Fibroblast of lung (primary cell): ENCODE measurements at regions not wholly inside any gene's neighbourhood (a gene's known extent, or its start where the extent isn't known, plus 50 kb on each side); places are given as distances from the start of the nearest gene placed in this dataset.

ENCODE experiments used
- DNase-seq, 2 donors: peaks; one replicate each; pipeline versions ENCODE4 v3.0.0 to v3.0.0-alpha.2; 2010; ENCODE audit warnings: low read depth in 2 of 2
- H2AFZ ChIP-seq: 2 replicates; pipeline ENCODE4 v1.5.1; 2012; ENCODE audit warnings: low read length, control low read depth, inconsistent platforms
- H3K27ac ChIP-seq: 2 replicates; pipeline ENCODE4 v1.5.1; 2011; ENCODE audit warnings: low read length, control low read depth; ENCODE audit not compliant: insufficient read depth
- H3K27me3 ChIP-seq: 2 replicates; pipeline ENCODE4 v1.5.1; 2011; ENCODE audit warnings: mild to moderate bottlenecking, low read length; ENCODE audit not compliant: control insufficient read depth, insufficient read depth
- H3K36me3 ChIP-seq: 2 replicates; pipeline ENCODE4 v1.5.1; 2011; ENCODE audit warnings: low read length; ENCODE audit not compliant: control insufficient read depth, insufficient read depth
- H3K4me1 ChIP-seq: 2 replicates; pipeline ENCODE4 v1.5.1; 2011; ENCODE audit warnings: low read length; ENCODE audit not compliant: control insufficient read depth, insufficient read depth; ENCODE audit errors: extremely low read depth
- H3K4me2 ChIP-seq: 2 replicates; pipeline ENCODE4 v1.5.1; 2011; ENCODE audit warnings: low read length, control low read depth; ENCODE audit not compliant: insufficient read depth; ENCODE audit errors: extremely low read depth
- H3K4me3 ChIP-seq, 4 experiments: fragments of 200-600 bp in 1 of 4; sonication (generic) in 1 of 4; replicated peaks in 1 of 4; 2 replicates each; pipeline ENCODE4 v1.5.1; 2011 to 2016; ENCODE audit warnings: low read length in 4 of 4, low read depth in 3 of 4, mild to moderate bottlenecking in 3 of 4, control low read depth in 2 of 4, inconsistent platforms in 1 of 4, mixed read lengths in 1 of 4; ENCODE audit not compliant: insufficient read depth in 1 of 4; ENCODE audit errors: control extremely low read depth in 1 of 4
- H3K79me2 ChIP-seq: 2 replicates; pipeline ENCODE4 v1.5.1; 2012; ENCODE audit warnings: mild to moderate bottlenecking, low read length, inconsistent platforms; ENCODE audit not compliant: control insufficient read depth, insufficient read depth
- H3K9ac ChIP-seq: 2 replicates; pipeline ENCODE4 v1.5.1; 2011; ENCODE audit warnings: mild to moderate bottlenecking, low read length, control low read depth; ENCODE audit not compliant: insufficient read depth
- H3K9me3 ChIP-seq: 2 replicates; pipeline ENCODE4 v1.5.1; 2012; ENCODE audit warnings: low read depth, low read length; ENCODE audit not compliant: control insufficient read depth, insufficient read depth
- H4K20me1 ChIP-seq: 2 replicates; pipeline ENCODE4 v1.5.1; 2011; ENCODE audit warnings: low read length; ENCODE audit not compliant: control insufficient read depth, insufficient read depth; ENCODE audit errors: extremely low read depth
- EZH2 ChIP-seq: IDR thresholded peaks from 2 replicates; pipeline ENCODE4 v1.5.1; 2012; ENCODE audit warnings: low read length, control low read depth, mild to moderate bottlenecking; ENCODE audit errors: missing control alignments
- TF ChIP-seq, protein P1 (sequence below), 2 donors: IDR thresholded peaks in 1 of 2; conservative IDR thresholded peaks in 1 of 2; 1 replicate in 1 of 2; 2 replicates in 1 of 2; pipeline ENCODE4 v1.5.1; 2011 to 2012; ENCODE audit warnings: low read length in 2 of 2, control low read depth in 1 of 2, inconsistent platforms in 1 of 2, low read depth in 1 of 2, mild to moderate bottlenecking in 1 of 2

DNA sequence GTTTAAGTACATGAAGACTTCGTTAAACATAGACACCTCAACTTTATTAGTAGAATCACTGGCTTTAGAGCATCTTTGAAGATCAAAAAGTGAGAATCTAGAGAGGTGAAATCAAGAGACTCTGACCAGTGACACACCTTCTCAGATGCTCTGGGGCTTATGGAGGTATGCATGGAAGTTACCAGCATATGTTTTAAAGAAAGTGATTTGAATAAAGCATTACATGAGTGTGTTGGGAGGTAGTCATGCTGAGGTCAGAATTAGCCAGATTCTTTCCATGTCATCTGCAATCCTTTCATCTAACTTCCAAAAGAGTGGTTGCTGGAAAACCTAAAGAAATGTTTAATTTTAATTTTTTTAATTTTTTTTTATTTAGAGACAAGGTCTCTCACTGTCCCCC is 658.0 kb upstream of the GOLIM4 start:
- H3K4me3 ChIP-seq: no peak overlapping the region
- H3K4me1 ChIP-seq: no peaks in the 10 kb centered on the region
- H3K9ac ChIP-seq: no peak overlapping the region
- no peak for DNase-seq
- H3K27ac ChIP-seq: no peak overlapping the region
- no peaks in the 10 kb centered on the region for H3K36me3 ChIP-seq
- H3K9me3 ChIP-seq: no peaks in the 10 kb centered on the region
- H3K79me2 ChIP-seq: no peaks in the 10 kb centered on the region
- H2AFZ ChIP-seq: no peak overlapping the region
- TF ChIP-seq, protein P1, sequence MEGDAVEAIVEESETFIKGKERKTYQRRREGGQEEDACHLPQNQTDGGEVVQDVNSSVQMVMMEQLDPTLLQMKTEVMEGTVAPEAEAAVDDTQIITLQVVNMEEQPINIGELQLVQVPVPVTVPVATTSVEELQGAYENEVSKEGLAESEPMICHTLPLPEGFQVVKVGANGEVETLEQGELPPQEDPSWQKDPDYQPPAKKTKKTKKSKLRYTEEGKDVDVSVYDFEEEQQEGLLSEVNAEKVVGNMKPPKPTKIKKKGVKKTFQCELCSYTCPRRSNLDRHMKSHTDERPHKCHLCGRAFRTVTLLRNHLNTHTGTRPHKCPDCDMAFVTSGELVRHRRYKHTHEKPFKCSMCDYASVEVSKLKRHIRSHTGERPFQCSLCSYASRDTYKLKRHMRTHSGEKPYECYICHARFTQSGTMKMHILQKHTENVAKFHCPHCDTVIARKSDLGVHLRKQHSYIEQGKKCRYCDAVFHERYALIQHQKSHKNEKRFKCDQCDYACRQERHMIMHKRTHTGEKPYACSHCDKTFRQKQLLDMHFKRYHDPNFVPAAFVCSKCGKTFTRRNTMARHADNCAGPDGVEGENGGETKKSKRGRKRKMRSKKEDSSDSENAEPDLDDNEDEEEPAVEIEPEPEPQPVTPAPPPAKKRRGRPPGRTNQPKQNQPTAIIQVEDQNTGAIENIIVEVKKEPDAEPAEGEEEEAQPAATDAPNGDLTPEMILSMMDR (conservative IDR thresholded peaks at IDR 0.05 in 1 of 2, IDR thresholded peaks at IDR 0.05 in 1 of 2; ENCODE audit: low read depth in 1 of 2, low read length in 2 of 2): no peak
- TF ChIP-seq EZH2: no peak
- no peaks in the 10 kb centered on the region for H3K27me3 ChIP-seq
- no peaks in the 10 kb centered on the region for H4K20me1 ChIP-seq
- H3K4me2 ChIP-seq: no peak overlapping the region

- TF ChIP-seq EZH2: no peak
- TF ChIP-seq, protein P1 (conservative IDR thresholded peaks at IDR 0.05 in 1 of 2, IDR thresholded peaks at IDR 0.05 in 1 of 2; ENCODE audit: low read depth in 1 of 2, low read length in 2 of 2): no peak
These were observed 656.6 kb upstream of the GOLIM4 start for GRCh38 chr3:168752339-168752738.

DNA sequence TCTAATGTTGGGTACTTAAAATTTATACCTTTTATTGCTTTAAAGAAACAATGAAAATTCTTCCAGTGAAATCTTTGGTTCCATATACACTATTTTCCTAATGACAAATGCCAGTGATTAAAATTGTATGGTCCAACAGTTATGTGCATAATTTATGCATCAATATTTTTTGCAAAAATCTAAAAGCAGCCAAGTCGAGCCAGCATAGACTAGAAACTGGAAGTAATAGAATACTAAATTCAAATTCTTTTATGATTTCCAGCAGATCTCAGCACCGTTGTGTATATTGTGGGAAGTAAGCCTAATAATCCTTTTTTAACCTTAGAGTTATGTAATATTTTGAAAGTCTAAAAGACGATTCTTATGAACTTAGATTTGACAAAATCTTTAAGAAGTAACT is 652.0 kb upstream of the GOLIM4 start:
- no peak overlapping the region for H3K4me2 ChIP-seq
- no peak overlapping the region for H3K27ac ChIP-seq
- no peak for DNase-seq
- H2AFZ ChIP-seq: no peak overlapping the region
- H3K27me3 ChIP-seq: no peaks in the 10 kb centered on the region
- H3K4me1 ChIP-seq: no peaks in the 10 kb centered on the region
- no peak overlapping the region for H3K9ac ChIP-seq
- no peaks in the 10 kb centered on the region for H4K20me1 ChIP-seq
- TF ChIP-seq EZH2: no peak
- TF ChIP-seq, protein P1 (conservative IDR thresholded peaks at IDR 0.05 in 1 of 2, IDR thresholded peaks at IDR 0.05 in 1 of 2; ENCODE audit: low read depth in 1 of 2, low read length in 2 of 2): no peak
- H3K4me3 ChIP-seq: no peak overlapping the region
- H3K9me3 ChIP-seq: no peaks in the 10 kb centered on the region
- no peaks in the 10 kb centered on the region for H3K36me3 ChIP-seq
- H3K79me2 ChIP-seq: no peaks in the 10 kb centered on the region

More at GRCh38 chr3:168752339-168752738, 656.6 kb upstream of the GOLIM4 start:
- Histone ChIP-seq H3K4me1 (no peaks in the 10 kb centered on the region), H3K4me3 (no peak overlapping the region), H2AFZ (no peak overlapping the region), H3K27me3 (no peaks in the 10 kb centered on the region), H3K4me2 (no peak overlapping the region), H3K9ac (no peak overlapping the region), H3K36me3 (no peaks in the 10 kb centered on the region), H3K9me3 (no peaks in the 10 kb centered on the region), H4K20me1 (no peaks in the 10 kb centered on the region), H3K79me2 (no peaks in the 10 kb centered on the region), H3K27ac (no peak overlapping the region)
- DNase-seq: no peak
